Esophagus squamous epithelium (tissue), 4 donors: ENCODE measurements at regions not wholly inside any gene's neighbourhood (a gene's known extent, or its start where the extent isn't known, plus 50 kb on each side); places are given as distances from the start of the nearest gene placed in this dataset.

Experiments
- CTCF ChIP-seq, 6 experiments: fragments of 450-650 bp in 4 of 6; fragments of 200-600 bp in 2 of 6; sonication (generic) in 2 of 6; IDR thresholded peaks; one replicate each; pipeline ENCODE4 v1.5.1; 2016 to 2019; ENCODE audit warnings: antibody characterized with exemption in 6 of 6, mild to moderate bottlenecking in 4 of 6, moderate library complexity in 4 of 6
- POLR2A ChIP-seq, 4 donors: fragments of 450-650 bp; IDR thresholded peaks; one replicate each; pipeline ENCODE4 v1.6.1; 2017; ENCODE audit warnings: antibody characterized with exemption in 4 of 4, mild to moderate bottlenecking in 4 of 4, moderate library complexity in 3 of 4

GRCh38 chr21:25304611-25305010 lies 302.7 kb downstream of the MRPL39 start:
- TF ChIP-seq CTCF (IDR thresholded peaks at IDR 0.05): no peak
- TF ChIP-seq POLR2A (IDR thresholded peaks at IDR 0.05): no peak
